Cardiac muscle cell (in vitro differentiated cells and primary cell): ENCODE measurements at regions not wholly inside any gene's neighbourhood (a gene's known extent, or its start where the extent isn't known, plus 50 kb on each side); places are given as distances from the start of the nearest gene placed in this dataset.
A peak's percentile ranks its signal among the peaks of the same experiment; 100 is the strongest.

ENCODE experiments used
- DNase-seq, 2 donors: peaks; one replicate each; pipeline versions ENCODE4 v3.0.0 to v3.0.0-alpha.2; 2010 to 2017; ENCODE audit warnings: low read depth in 1 of 2, low spot score in 1 of 2
- H3K27ac ChIP-seq: fragments of 200-600 bp; sonication (generic); 2 replicates; pipeline ENCODE4 v1.5.1; 2016
- H3K27me3 ChIP-seq: fragments of 200-600 bp; sonication (generic); 2 replicates; pipeline ENCODE4 v1.6.0; 2016; ENCODE audit warnings: control low read depth
- H3K36me3 ChIP-seq: fragments of 200-600 bp; sonication (generic); 2 replicates; pipeline ENCODE4 v1.5.1; 2016; ENCODE audit warnings: control low read depth
- H3K4me1 ChIP-seq: fragments of 200-600 bp; sonication (generic); 2 replicates; pipeline ENCODE4 v1.8.1; 2017; ENCODE audit warnings: low read depth, mild to moderate bottlenecking, mixed run types
- H3K4me3 ChIP-seq: fragments of 200-600 bp; sonication (generic); 2 replicates; pipeline ENCODE4 v1.5.1; 2016; ENCODE audit warnings: mild to moderate bottlenecking
- H3K9me3 ChIP-seq: fragments of 200-600 bp; sonication (generic); 2 replicates; pipeline ENCODE4 v1.5.1; 2017; ENCODE audit warnings: low read depth, mild to moderate bottlenecking, control low read depth
- CTCF ChIP-seq: IDR thresholded peaks from 2 replicates; pipeline ENCODE4 v1.5.1; 2012; ENCODE audit warnings: low read depth, mild to moderate bottlenecking, low read length

- Histone ChIP-seq H3K4me1 (no peaks in the 10 kb centered on the region), H3K9me3 (no peaks in the 10 kb centered on the region), H3K27me3 (no peaks in the 10 kb centered on the region), H3K4me3 (no peak overlapping the region), H3K36me3 (no peaks in the 10 kb centered on the region), H3K27ac (no peak overlapping the region)
- TF ChIP-seq CTCF: no peak
- no peak for DNase-seq
These were observed 228.2 kb downstream of the TBL1XR1 start for GRCh38 chr3:176969066-176969465.

DNA sequence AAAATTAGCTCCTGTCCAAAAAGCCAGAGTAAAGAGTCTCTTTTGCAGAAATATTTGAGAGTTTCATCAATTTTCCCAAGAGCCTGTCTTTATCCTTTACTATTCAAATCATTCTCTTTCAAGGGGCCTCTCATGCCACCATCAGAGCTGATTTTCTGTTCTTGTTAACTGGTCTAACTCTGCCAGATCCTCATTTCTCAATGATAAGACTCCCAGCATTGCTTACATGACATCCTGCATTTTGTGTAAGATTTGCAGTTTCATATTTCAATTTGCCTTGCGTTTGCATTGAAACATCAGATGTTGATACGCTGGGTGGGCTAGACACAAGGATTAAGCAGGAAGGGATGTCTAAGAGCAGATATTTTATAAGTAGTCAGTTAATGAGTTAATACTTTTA lies 228.7 kb downstream of the TBL1XR1 start:
- no peak for DNase-seq
- Histone ChIP-seq H3K36me3 (no peaks in the 10 kb centered on the region), H3K4me1 (no peaks in the 10 kb centered on the region), H3K27ac (no peak overlapping the region), H3K4me3 (no peak overlapping the region), H3K27me3 (no peaks in the 10 kb centered on the region), H3K9me3 (no peaks in the 10 kb centered on the region)
- TF ChIP-seq CTCF: no peak

GRCh38 chr3:176967522-176967921 lies 229.8 kb downstream of the TBL1XR1 start:
- H3K27ac ChIP-seq: no peak overlapping the region
- no peaks in the 10 kb centered on the region for H3K9me3 ChIP-seq
- DNase-seq: no peak
- no peaks in the 10 kb centered on the region for H3K36me3 ChIP-seq
- no peaks in the 10 kb centered on the region for H3K27me3 ChIP-seq
- no peak for TF ChIP-seq CTCF
- H3K4me1 ChIP-seq: no peaks in the 10 kb centered on the region
- no peak overlapping the region for H3K4me3 ChIP-seq

GRCh38 chr3:176964661-176965060 lies 232.6 kb downstream of the TBL1XR1 start:
- Histone ChIP-seq H3K36me3 (no peaks in the 10 kb centered on the region), H3K27me3 (no peaks in the 10 kb centered on the region), H3K4me1 (no peaks in the 10 kb centered on the region), H3K27ac (no peak overlapping the region), H3K9me3 (no peaks in the 10 kb centered on the region), H3K4me3 (no peak overlapping the region)
- peak in 1 of 2 donors; percentile 43 for DNase-seq
- TF ChIP-seq CTCF: no peak

GRCh38 chr3:176961916-176962315 lies 235.4 kb downstream of the TBL1XR1 start:
- Histone ChIP-seq H3K36me3 (no peaks in the 10 kb centered on the region), H3K27me3 (no peaks in the 10 kb centered on the region), H3K4me3 (no peak overlapping the region), H3K4me1 (no peaks in the 10 kb centered on the region), H3K9me3 (no peaks in the 10 kb centered on the region), H3K27ac (no peak overlapping the region)
- TF ChIP-seq CTCF: no peak
- peak in 1 of 2 donors; percentile 42 for DNase-seq

DNA sequence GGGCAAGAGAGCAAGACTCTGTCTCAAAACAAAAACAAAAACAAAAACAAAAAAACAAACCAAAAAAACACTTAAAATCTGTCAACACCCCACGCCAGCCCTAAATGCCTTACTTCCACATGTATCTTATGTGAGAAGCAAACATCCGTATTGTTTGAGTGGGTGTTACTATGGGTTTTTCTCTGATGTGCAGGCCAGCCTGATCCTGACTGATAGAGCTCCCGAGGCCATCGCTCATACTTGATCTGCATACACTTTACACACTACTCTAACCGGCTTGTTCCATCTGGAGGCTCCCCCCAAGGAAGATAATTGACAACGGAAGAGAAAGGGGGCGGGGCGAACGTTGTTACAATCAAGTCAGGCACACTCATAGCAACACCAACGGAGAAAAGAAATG lies 237.4 kb downstream of the TBL1XR1 start:
- Histone ChIP-seq H3K4me1 (no peaks in the 10 kb centered on the region), H3K36me3 (no peaks in the 10 kb centered on the region), H3K27me3 (no peaks in the 10 kb centered on the region), H3K9me3 (no peaks in the 10 kb centered on the region), H3K4me3 (no peak overlapping the region), H3K27ac (no peak overlapping the region)
- DNase-seq: no peak
- TF ChIP-seq CTCF: no peak
